IMR-90 (cell line): ENCODE measurements at regions not wholly inside any gene's neighbourhood (a gene's known extent, or its start where the extent isn't known, plus 50 kb on each side); places are given as distances from the start of the nearest gene placed in this dataset.

Experiments
- ATAC-seq: fragments of 200-7000 bp; cut with Tn5 transposase; 2 replicates; pipeline ENCODE4 v1.9.1; 2020; ENCODE audit warnings: low read depth, mild to moderate bottlenecking, moderate library complexity
- BruUV-seq: library from RNA; stranded (reverse); fragments of 400-500 nt; replicated peaks from 2 replicates; lab custom pipeline; 2021; lab: Mats Ljungman, UMichigan
- CTCF ChIA-PET: fragments of 300-600 bp; formaldehyde crosslinking; extraction: SDS; loops from one replicate; lab custom pipeline; 2021; ENCODE audit warnings: antibody characterized with exemption; lab: Yijun Ruan, JAX
- POLR2A ChIA-PET: fragments of 300-600 bp; sonication (Branson Sonifier 250); formaldehyde crosslinking; loops from one replicate; lab custom pipeline; 2022; ENCODE audit warnings: antibody characterized with exemption; ENCODE audit not compliant: unreplicated experiment; lab: Charles Lee
- DNase-seq: peaks from one replicate; pipeline ENCODE4 v3.0.0; 2013
- H2AFZ ChIP-seq: replicated peaks from 2 replicates; pipeline ENCODE3; 2013; ENCODE audit warnings: low read length, mild to moderate bottlenecking; ENCODE audit not compliant: poor library complexity
- H2AK5ac ChIP-seq: 2 replicates; pipeline ENCODE4 v1.6.1; 2013; ENCODE audit warnings: low read depth, low read length, inconsistent platforms
- H2AK9ac ChIP-seq: replicated peaks from 2 replicates; pipeline ENCODE3; 2013; ENCODE audit warnings: mild to moderate bottlenecking, low read depth, low read length, moderate library complexity; ENCODE audit not compliant: poor library complexity
- H2BK120ac ChIP-seq: 2 replicates; pipeline ENCODE4 v1.6.1; 2013; ENCODE audit warnings: low read depth, low read length, inconsistent platforms
- H2BK15ac ChIP-seq: 3 replicates; pipeline ENCODE4 v1.6.1; 2013; ENCODE audit warnings: low read depth, low read length, inconsistent platforms
- H2BK20ac ChIP-seq: 2 replicates; pipeline ENCODE4 v1.6.1; 2013; ENCODE audit warnings: low read depth, mild to moderate bottlenecking, inconsistent platforms, low read length, moderate library complexity
- H2BK5ac ChIP-seq: 2 replicates; pipeline ENCODE4 v1.6.1; 2013; ENCODE audit warnings: mild to moderate bottlenecking, low read depth, low read length, inconsistent platforms; ENCODE audit not compliant: poor library complexity, severe bottlenecking
- H3K14ac ChIP-seq: replicated peaks from 2 replicates; pipeline ENCODE4 v1.6.1; 2013; ENCODE audit warnings: low read depth, low read length, inconsistent platforms
- H3K18ac ChIP-seq: 2 replicates; pipeline ENCODE4 v1.6.1; 2013; ENCODE audit warnings: low read depth, low read length, control low read depth
- H3K23ac ChIP-seq: 2 replicates; pipeline ENCODE4 v1.6.1; 2013; ENCODE audit warnings: low read depth, low read length, inconsistent platforms
- H3K27ac ChIP-seq: 2 replicates; pipeline ENCODE4 v1.5.1; 2013; ENCODE audit warnings: mild to moderate bottlenecking, control low read depth, low read length; ENCODE audit not compliant: insufficient read depth
- H3K27me3 ChIP-seq: 2 replicates; pipeline ENCODE4 v1.6.1; 2013; ENCODE audit warnings: low read length; ENCODE audit not compliant: control insufficient read depth, insufficient read depth
- H3K36me3 ChIP-seq: 2 replicates; pipeline ENCODE4 v1.6.1; 2013; ENCODE audit warnings: low read length, mixed read lengths; ENCODE audit not compliant: control insufficient read depth, insufficient read depth
- H3K4ac ChIP-seq: 2 replicates; pipeline ENCODE4 v1.6.1; 2013; ENCODE audit warnings: low read depth, low read length, inconsistent platforms
- H3K4me1 ChIP-seq: 2 replicates; pipeline ENCODE4 v1.6.1; 2013; ENCODE audit warnings: low read length, mixed read lengths; ENCODE audit not compliant: control insufficient read depth, insufficient read depth
- H3K4me2 ChIP-seq: 2 replicates; pipeline ENCODE4 v1.6.1; 2013; ENCODE audit warnings: low read depth, mild to moderate bottlenecking, control low read depth, low read length, moderate library complexity
- H3K4me3 ChIP-seq: 2 replicates; pipeline ENCODE4 v1.5.1; 2013; ENCODE audit warnings: low read depth, mild to moderate bottlenecking, control low read depth, low read length, moderate library complexity; ENCODE audit not compliant: insufficient read depth
- H3K56ac ChIP-seq: 2 replicates; pipeline ENCODE4 v1.6.1; 2013; ENCODE audit warnings: low read length, inconsistent platforms; ENCODE audit not compliant: insufficient read depth; ENCODE audit errors: extremely low read depth
- H3K79me1 ChIP-seq, 2 experiments: 2 replicates each; pipeline ENCODE4 v1.6.1; 2013; ENCODE audit warnings: low read length in 2 of 2, inconsistent platforms in 1 of 2, low read depth in 1 of 2
- H3K9ac ChIP-seq: 2 replicates; pipeline ENCODE4 v1.6.1; 2013; ENCODE audit warnings: low read depth, low read length, control low read depth
- H3K9me1 ChIP-seq: 2 replicates; pipeline ENCODE4 v1.6.1; 2013; ENCODE audit warnings: low read length, inconsistent platforms; ENCODE audit not compliant: insufficient read depth
- H3K9me3 ChIP-seq: 2 replicates; pipeline ENCODE4 v1.6.1; 2013; ENCODE audit warnings: low read length; ENCODE audit not compliant: control insufficient read depth, insufficient read depth
- H4K20me1 ChIP-seq: 2 replicates; pipeline ENCODE4 v1.6.1; 2013; ENCODE audit warnings: low read length, inconsistent platforms; ENCODE audit not compliant: insufficient read depth
- H4K5ac ChIP-seq: 2 replicates; pipeline ENCODE4 v1.6.1; 2013; ENCODE audit warnings: mild to moderate bottlenecking, low read depth, low read length, control low read depth
- H4K8ac ChIP-seq, 2 experiments: 2 replicates each; pipeline ENCODE4 v1.6.1; 2013; ENCODE audit warnings: low read depth in 2 of 2, low read length in 2 of 2, control low read depth in 1 of 2, inconsistent platforms in 1 of 2
- H4K91ac ChIP-seq: 2 replicates; pipeline ENCODE4 v1.6.1; 2013; ENCODE audit warnings: low read depth, low read length, inconsistent platforms; ENCODE audit not compliant: insufficient read depth
- BHLHE40 ChIP-seq: fragments of 150-350 bp; IDR thresholded peaks from 2 replicates; pipeline ENCODE4 v1.6.1; 2016; ENCODE audit warnings: mild to moderate bottlenecking, low read depth, low read length
- CEBPB ChIP-seq: IDR thresholded peaks from 2 replicates; pipeline ENCODE4 v1.6.1; 2012; ENCODE audit warnings: low read depth, low read length, improper control_type of control experiment
- CHD1 ChIP-seq: IDR thresholded peaks from 2 replicates; pipeline ENCODE4 v1.6.1; 2012; ENCODE audit warnings: low read depth, low read length, improper control_type of control experiment
- FOS ChIP-seq: fragments of 150-350 bp; IDR thresholded peaks from 2 replicates; pipeline ENCODE4 v1.6.1; 2016; ENCODE audit warnings: low read depth, low read length
- MAFK ChIP-seq: IDR thresholded peaks from 2 replicates; pipeline ENCODE4 v1.6.1; 2012; ENCODE audit warnings: low read depth, low read length, improper control_type of control experiment
- MAZ ChIP-seq: IDR thresholded peaks from 2 replicates; pipeline ENCODE4 v1.6.1; 2012; ENCODE audit warnings: low read depth, mild to moderate bottlenecking, low read length, improper control_type of control experiment, moderate library complexity, borderline replicate concordance
- MXI1 ChIP-seq: IDR thresholded peaks from 2 replicates; pipeline ENCODE4 v1.6.1; 2012; ENCODE audit warnings: low read depth, mild to moderate bottlenecking, low read length, moderate library complexity, borderline replicate concordance
- NFE2L2 ChIP-seq: fragments of 150-350 bp; IDR thresholded peaks from 2 replicates; pipeline ENCODE4 v1.6.1; 2016; ENCODE audit warnings: low read depth, mild to moderate bottlenecking, low read length
- POLR2A ChIP-seq: IDR thresholded peaks from 2 replicates; pipeline ENCODE4 v1.6.1; 2012; ENCODE audit warnings: mild to moderate bottlenecking, low read depth, low read length
- RAD21 ChIP-seq: IDR thresholded peaks from 2 replicates; pipeline ENCODE4 v1.6.1; 2012; ENCODE audit warnings: low read length, improper control_type of control experiment
- RFX5 ChIP-seq: IDR thresholded peaks from 2 replicates; pipeline ENCODE4 v1.8.0; 2012; ENCODE audit warnings: low read depth, mild to moderate bottlenecking, low read length, moderate library complexity
- SMC3 ChIP-seq: fragments of 150-350 bp; IDR thresholded peaks from 2 replicates; pipeline ENCODE4 v1.6.1; 2016; ENCODE audit warnings: low read depth, mild to moderate bottlenecking, antibody characterized with exemption, low read length, moderate library complexity
- WGBS, 2 experiments: methylation state at CpG; one replicate each; pipeline versions ENCODE4 v1.1.5 to v1.1.7; 2013; ENCODE audit warnings: missing lambda C conversion rate in 2 of 2; ENCODE audit not compliant: insufficient read length in 1 of 2; ENCODE audit errors: extremely low coverage in 2 of 2; 5-methylcytosine and 5-hydroxymethylcytosine counted together
- dilution Hi-C: fragments of 300-500 bp; cut with HindIII; formaldehyde crosslinking; loops from one replicate; pipeline ENCODE4 v1.14.3; 2018; ENCODE audit warnings: low sequenced_read_pairs; ENCODE audit not compliant: unreplicated experiment
- in situ Hi-C: fragments of 300-500 bp; cut with MboI; formaldehyde crosslinking; loops from 3 replicates; pipeline ENCODE4 v1.14.3; 2019; ENCODE audit warnings: low sequenced_read_pairs, inconsistent platforms, mixed read lengths
- intact Hi-C: fragments of 100-400 bp; cut with micrococcal nuclease; formaldehyde crosslinking; loops from 2 replicates; pipeline ENCODE4 v1.10.0; 2022
- TF ChIP-seq, protein P1 (sequence below): fragments of 150-350 bp; IDR thresholded peaks from 2 replicates; pipeline ENCODE4 v1.6.1; 2016; ENCODE audit warnings: low read depth, mild to moderate bottlenecking, low read length, moderate library complexity, borderline replicate concordance
- TF ChIP-seq, protein P2 (sequence below): fragments of 150-350 bp; IDR thresholded peaks from 2 replicates; pipeline ENCODE4 v1.6.1; 2017; ENCODE audit warnings: mild to moderate bottlenecking, antibody characterized with exemption, low read length, low read depth
- TF ChIP-seq, protein P3 (sequence below): conservative IDR thresholded peaks from 2 replicates; pipeline ENCODE4 v1.5.1; 2012; ENCODE audit warnings: mild to moderate bottlenecking, low read depth, low read length, improper control_type of control experiment

DNA sequence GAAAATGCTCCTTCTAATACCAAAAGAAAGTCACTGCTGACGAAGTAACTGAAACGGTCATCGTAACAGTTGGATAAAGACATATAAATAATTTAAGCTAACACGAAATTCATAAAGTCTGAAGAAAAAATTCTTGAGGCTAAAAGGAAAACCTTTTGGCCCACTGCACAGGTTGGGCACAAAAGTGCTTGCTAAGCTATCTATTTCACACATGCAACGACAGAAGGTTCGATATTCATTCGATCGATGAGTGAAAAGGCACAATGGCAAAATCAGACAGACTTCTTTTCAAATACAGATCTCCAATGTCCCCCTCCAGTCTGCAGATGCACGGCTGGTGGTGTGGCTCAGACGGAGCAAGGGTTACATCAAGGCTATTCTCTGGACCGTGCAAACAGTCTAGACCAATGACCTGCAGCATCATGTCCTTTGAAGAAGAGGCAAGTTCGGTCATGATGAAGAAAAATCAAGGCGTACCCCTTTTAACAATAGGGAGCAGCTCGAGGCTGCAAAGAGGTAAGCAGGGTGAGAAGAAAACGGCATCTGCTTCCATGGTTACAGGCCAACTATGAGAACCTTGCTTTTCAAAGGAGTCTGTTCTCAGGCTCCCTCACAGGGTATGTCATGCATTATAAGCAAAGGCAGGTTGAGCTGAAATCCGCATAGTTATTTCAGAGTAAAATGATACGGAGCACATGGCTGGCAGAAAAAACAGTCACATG, 579.6 kb downstream of the USP25 start:
- Histone ChIP-seq H3K14ac (no peak overlapping the region), H3K4me3 (no peak overlapping the region), H4K5ac (no peak overlapping the region), H3K23ac (no peak overlapping the region), H4K8ac (no peak overlapping the region), H3K4me1 (no peaks in the 10 kb centered on the region), H2BK15ac (no peak overlapping the region), H3K4ac (no peak overlapping the region), H3K9me3 (no peaks in the 10 kb centered on the region), H3K27ac (no peak overlapping the region), H2BK120ac (no peak overlapping the region), H2AK9ac (no peak overlapping the region), H2BK20ac (no peak overlapping the region), H2AFZ (no peak overlapping the region), H4K91ac (no peak overlapping the region), H3K27me3 (no peaks in the 10 kb centered on the region), H3K79me1 (no peaks in the 10 kb centered on the region), H3K36me3 (no peaks in the 10 kb centered on the region), H3K9ac (no peak overlapping the region), H3K9me1 (no peaks in the 10 kb centered on the region), H3K4me2 (no peak overlapping the region), H3K56ac (no peak overlapping the region), H4K20me1 (no peaks in the 10 kb centered on the region), H2BK5ac (no peak overlapping the region), H3K18ac (no peak overlapping the region), H2AK5ac (no peak overlapping the region)
- BruUV-seq: no TSS peak
- CTCF ChIA-PET: interaction anchor here (1.0 kb wide), 1 partner anchor 21 kb away, joined by 3 read pairs; no protein-coding TSS in a partner anchor
- no peak for TF ChIP-seq MAZ
- TF ChIP-seq, protein P1, sequence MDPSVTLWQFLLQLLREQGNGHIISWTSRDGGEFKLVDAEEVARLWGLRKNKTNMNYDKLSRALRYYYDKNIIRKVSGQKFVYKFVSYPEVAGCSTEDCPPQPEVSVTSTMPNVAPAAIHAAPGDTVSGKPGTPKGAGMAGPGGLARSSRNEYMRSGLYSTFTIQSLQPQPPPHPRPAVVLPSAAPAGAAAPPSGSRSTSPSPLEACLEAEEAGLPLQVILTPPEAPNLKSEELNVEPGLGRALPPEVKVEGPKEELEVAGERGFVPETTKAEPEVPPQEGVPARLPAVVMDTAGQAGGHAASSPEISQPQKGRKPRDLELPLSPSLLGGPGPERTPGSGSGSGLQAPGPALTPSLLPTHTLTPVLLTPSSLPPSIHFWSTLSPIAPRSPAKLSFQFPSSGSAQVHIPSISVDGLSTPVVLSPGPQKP: no peak
- TF ChIP-seq MXI1: no peak
- no peak for TF ChIP-seq FOS
- TF ChIP-seq, protein P2, sequence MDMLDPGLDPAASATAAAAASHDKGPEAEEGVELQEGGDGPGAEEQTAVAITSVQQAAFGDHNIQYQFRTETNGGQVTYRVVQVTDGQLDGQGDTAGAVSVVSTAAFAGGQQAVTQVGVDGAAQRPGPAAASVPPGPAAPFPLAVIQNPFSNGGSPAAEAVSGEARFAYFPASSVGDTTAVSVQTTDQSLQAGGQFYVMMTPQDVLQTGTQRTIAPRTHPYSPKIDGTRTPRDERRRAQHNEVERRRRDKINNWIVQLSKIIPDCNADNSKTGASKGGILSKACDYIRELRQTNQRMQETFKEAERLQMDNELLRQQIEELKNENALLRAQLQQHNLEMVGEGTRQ: no peak
- TF ChIP-seq CEBPB: no peak
- TF ChIP-seq, protein P3, sequence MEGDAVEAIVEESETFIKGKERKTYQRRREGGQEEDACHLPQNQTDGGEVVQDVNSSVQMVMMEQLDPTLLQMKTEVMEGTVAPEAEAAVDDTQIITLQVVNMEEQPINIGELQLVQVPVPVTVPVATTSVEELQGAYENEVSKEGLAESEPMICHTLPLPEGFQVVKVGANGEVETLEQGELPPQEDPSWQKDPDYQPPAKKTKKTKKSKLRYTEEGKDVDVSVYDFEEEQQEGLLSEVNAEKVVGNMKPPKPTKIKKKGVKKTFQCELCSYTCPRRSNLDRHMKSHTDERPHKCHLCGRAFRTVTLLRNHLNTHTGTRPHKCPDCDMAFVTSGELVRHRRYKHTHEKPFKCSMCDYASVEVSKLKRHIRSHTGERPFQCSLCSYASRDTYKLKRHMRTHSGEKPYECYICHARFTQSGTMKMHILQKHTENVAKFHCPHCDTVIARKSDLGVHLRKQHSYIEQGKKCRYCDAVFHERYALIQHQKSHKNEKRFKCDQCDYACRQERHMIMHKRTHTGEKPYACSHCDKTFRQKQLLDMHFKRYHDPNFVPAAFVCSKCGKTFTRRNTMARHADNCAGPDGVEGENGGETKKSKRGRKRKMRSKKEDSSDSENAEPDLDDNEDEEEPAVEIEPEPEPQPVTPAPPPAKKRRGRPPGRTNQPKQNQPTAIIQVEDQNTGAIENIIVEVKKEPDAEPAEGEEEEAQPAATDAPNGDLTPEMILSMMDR: no peak
- no peak for TF ChIP-seq CHD1
- no peak for TF ChIP-seq BHLHE40
- no peak for TF ChIP-seq NFE2L2
- TF ChIP-seq POLR2A: no peak
- no peak for TF ChIP-seq MAFK
- no peak for TF ChIP-seq RFX5
- TF ChIP-seq RAD21: no peak
- no peak for TF ChIP-seq SMC3
- DNase-seq (no peak), ATAC-seq (no peak)
- POLR2A ChIA-PET: no interaction called here
- intact Hi-C loops (no loop called here), in situ Hi-C loops (no loop called here), dilution Hi-C loops (no loop called here)
- 93% methylated on average over 4 of the region's 17 CpGs; no CpG with 5 or more reads in 1 of the 2 experiments for WGBS, 2 experiments
